GM23248 (cell line): ENCODE measurements at regions not wholly inside any gene's neighbourhood (a gene's known extent, or its start where the extent isn't known, plus 50 kb on each side); places are given as distances from the start of the nearest gene placed in this dataset.

Experiments
- DNase-seq: peaks from one replicate; pipeline ENCODE4 v3.0.0-alpha.2; 2015
- H2AFZ ChIP-seq: fragments of 200-600 bp; sonication (generic); 2 replicates; pipeline ENCODE4 v1.6.1; 2016; ENCODE audit warnings: antibody characterized with exemption
- H3F3A ChIP-seq: fragments of 200-600 bp; sonication (generic); 2 replicates; pipeline ENCODE4 v1.6.1; 2016; ENCODE audit warnings: mild to moderate bottlenecking, antibody characterized with exemption, mixed run types; ENCODE audit not compliant: insufficient read depth
- H3K27ac ChIP-seq: fragments of 200-600 bp; sonication (generic); 2 replicates; pipeline ENCODE4 v1.5.1; 2016; ENCODE audit warnings: mild to moderate bottlenecking
- H3K27me3 ChIP-seq: fragments of 200-600 bp; sonication (generic); replicated peaks from 2 replicates; pipeline ENCODE4 v1.6.1; 2016; ENCODE audit warnings: mild to moderate bottlenecking; ENCODE audit not compliant: insufficient read depth
- H3K36me3 ChIP-seq: fragments of 200-600 bp; sonication (generic); 2 replicates; pipeline ENCODE4 v1.6.1; 2016; ENCODE audit warnings: low read depth, mild to moderate bottlenecking
- H3K4me1 ChIP-seq: fragments of 200-600 bp; sonication (generic); 2 replicates; pipeline ENCODE4 v1.6.1; 2016; ENCODE audit warnings: mild to moderate bottlenecking; ENCODE audit not compliant: insufficient read depth
- H3K4me2 ChIP-seq: fragments of 200-600 bp; sonication (generic); one replicate; pipeline ENCODE4 v1.6.1; 2016; ENCODE audit warnings: mild to moderate bottlenecking; ENCODE audit not compliant: unreplicated experiment
- H3K4me3 ChIP-seq: fragments of 200-600 bp; sonication (generic); 2 replicates; pipeline ENCODE4 v1.5.1; 2016; ENCODE audit warnings: mild to moderate bottlenecking
- H3K79me2 ChIP-seq: fragments of 200-600 bp; sonication (generic); 2 replicates; pipeline ENCODE4 v1.6.1; 2016; ENCODE audit warnings: mild to moderate bottlenecking; ENCODE audit not compliant: insufficient read depth
- H3K9ac ChIP-seq: fragments of 200-600 bp; sonication (generic); 2 replicates; pipeline ENCODE4 v1.6.1; 2016; ENCODE audit warnings: mild to moderate bottlenecking
- H3K9me2 ChIP-seq: fragments of 200-600 bp; sonication (generic); 2 replicates; pipeline ENCODE4 v1.6.1; 2016; ENCODE audit warnings: mixed run types, mild to moderate bottlenecking, moderate library complexity; ENCODE audit not compliant: insufficient read depth
- H3K9me3 ChIP-seq: fragments of 200-600 bp; sonication (generic); one replicate; pipeline ENCODE4 v1.6.1; 2017; ENCODE audit warnings: low read depth
- H4K20me1 ChIP-seq: fragments of 200-600 bp; sonication (generic); 2 replicates; pipeline ENCODE4 v1.6.0; 2016; ENCODE audit not compliant: insufficient read depth
- EZH2 ChIP-seq: fragments of 200-600 bp; sonication (generic); IDR thresholded peaks from 2 replicates; pipeline ENCODE4 v1.6.1; 2018; ENCODE audit warnings: antibody characterized with exemption, mild to moderate bottlenecking; ENCODE audit not compliant: insufficient read depth, poor library complexity, severe bottlenecking
- EZH2phosphoT487 ChIP-seq: fragments of 200-600 bp; sonication (generic); IDR thresholded peaks from 2 replicates; pipeline ENCODE4 v1.6.1; 2018; ENCODE audit warnings: antibody characterized with exemption, moderate library complexity, mild to moderate bottlenecking, low read depth; ENCODE audit not compliant: insufficient read depth
- WGBS, 2 experiments: methylation state at CpG; one replicate each; pipeline ENCODE4 v1.1.6; 2015 to 2017; ENCODE audit warnings: low lambda C conversion rate in 2 of 2, low coverage in 1 of 2; ENCODE audit errors: missing lambda C conversion rate in 2 of 2; 5-methylcytosine and 5-hydroxymethylcytosine counted together
- in situ Hi-C: fragments of 300-500 bp; cut with MboI; formaldehyde crosslinking; loops from 2 replicates; pipeline ENCODE4 v1.15.0; 2020

GRCh38 chr13:53167561-53167960 is 138.9 kb downstream of the OLFM4 start:
- H3K4me1 ChIP-seq: no peaks in the 10 kb centered on the region
- no peaks in the 10 kb centered on the region for H3K27me3 ChIP-seq
- no peaks in the 10 kb centered on the region for H3K79me2 ChIP-seq
- H4K20me1 ChIP-seq: no peaks in the 10 kb centered on the region
- no peaks in the 10 kb centered on the region for H3K9me2 ChIP-seq
- no peaks in the 10 kb centered on the region for H3K9me3 ChIP-seq
- DNase-seq: no peak
- no peak overlapping the region for H3K4me3 ChIP-seq
- in situ Hi-C loops: no loop called here
- no peaks in the 10 kb centered on the region for H3F3A ChIP-seq
- TF ChIP-seq EZH2phosphoT487 (no peak), EZH2 (no peak)
- H3K9ac ChIP-seq: no peak overlapping the region
- no peak overlapping the region for H3K4me2 ChIP-seq
- no peak overlapping the region for H3K27ac ChIP-seq
- WGBS, 2 experiments: 0% methylated on average over 3 of the region's 3 CpGs
- no peak overlapping the region for H2AFZ ChIP-seq
- H3K36me3 ChIP-seq: no peaks in the 10 kb centered on the region

- H3K27me3 ChIP-seq: no peaks in the 10 kb centered on the region
- H3K9ac ChIP-seq: no peak overlapping the region
- no peak overlapping the region for H3K4me2 ChIP-seq
- H3F3A ChIP-seq: no peaks in the 10 kb centered on the region
- no peaks in the 10 kb centered on the region for H3K9me3 ChIP-seq
- H3K27ac ChIP-seq: no peak overlapping the region
- no peaks in the 10 kb centered on the region for H3K4me1 ChIP-seq
- no peaks in the 10 kb centered on the region for H3K9me2 ChIP-seq
- in situ Hi-C loops: no loop called here
- no peaks in the 10 kb centered on the region for H4K20me1 ChIP-seq
- no peak overlapping the region for H3K4me3 ChIP-seq
- WGBS, 2 experiments: 18 to 27% methylated on average over 1 of the region's 1 CpG
- no peak for DNase-seq
- no peak overlapping the region for H2AFZ ChIP-seq
- H3K79me2 ChIP-seq: no peaks in the 10 kb centered on the region
- TF ChIP-seq EZH2phosphoT487 (no peak), EZH2 (no peak)
- no peaks in the 10 kb centered on the region for H3K36me3 ChIP-seq
Observed at GRCh38 chr13:53170910-53171309, 142.3 kb downstream of the OLFM4 start.

- Histone ChIP-seq H4K20me1 (no peaks in the 10 kb centered on the region), H3K36me3 (no peaks in the 10 kb centered on the region), H3K4me3 (no peak overlapping the region), H3K27me3 (no peaks in the 10 kb centered on the region), H3K4me2 (no peak overlapping the region), H2AFZ (no peak overlapping the region), H3K9ac (no peak overlapping the region), H3F3A (no peaks in the 10 kb centered on the region), H3K9me2 (no peaks in the 10 kb centered on the region), H3K4me1 (no peaks in the 10 kb centered on the region), H3K27ac (no peak overlapping the region), H3K9me3 (peaks cover 3% of the 10 kb centered on the region), H3K79me2 (no peaks in the 10 kb centered on the region)
- WGBS, 2 experiments: 16 to 29% methylated on average over 2 of the region's 2 CpGs
- no peak for DNase-seq
- TF ChIP-seq EZH2 (no peak), EZH2phosphoT487 (no peak)
- in situ Hi-C loops: no loop called here
Observed at GRCh38 chr13:53174545-53174944, 145.9 kb downstream of the OLFM4 start.

GRCh38 chr13:53180684-53181083 is 152.1 kb downstream of the OLFM4 start:
- H3K79me2 ChIP-seq: no peaks in the 10 kb centered on the region
- H2AFZ ChIP-seq: no peak overlapping the region
- H3F3A ChIP-seq: no peaks in the 10 kb centered on the region
- in situ Hi-C loops: no loop called here
- H3K27ac ChIP-seq: no peak overlapping the region
- no peaks in the 10 kb centered on the region for H3K36me3 ChIP-seq
- no peaks in the 10 kb centered on the region for H3K4me1 ChIP-seq
- TF ChIP-seq EZH2phosphoT487: no peak
- no peak for TF ChIP-seq EZH2
- H3K4me3 ChIP-seq: no peak overlapping the region
- no peaks in the 10 kb centered on the region for H4K20me1 ChIP-seq
- no peak overlapping the region for H3K4me2 ChIP-seq
- no peaks in the 10 kb centered on the region for H3K27me3 ChIP-seq
- no peak overlapping the region for H3K9ac ChIP-seq
- H3K9me3 ChIP-seq: peaks cover 3% of the 10 kb centered on the region
- no peak for DNase-seq
- H3K9me2 ChIP-seq: no peaks in the 10 kb centered on the region

GRCh38 chr13:53182724-53183123 is 154.1 kb downstream of the OLFM4 start:
- no peaks in the 10 kb centered on the region for H3K9me2 ChIP-seq
- 22 to 26% methylated on average over 3 of the region's 3 CpGs for WGBS, 2 experiments
- no peak overlapping the region for H3K27ac ChIP-seq
- no peak for TF ChIP-seq EZH2
- TF ChIP-seq EZH2phosphoT487: no peak
- H3K4me2 ChIP-seq: no peak overlapping the region
- no peaks in the 10 kb centered on the region for H3F3A ChIP-seq
- H3K4me1 ChIP-seq: no peaks in the 10 kb centered on the region
- H3K9ac ChIP-seq: no peak overlapping the region
- H3K36me3 ChIP-seq: no peaks in the 10 kb centered on the region
- H3K27me3 ChIP-seq: no peaks in the 10 kb centered on the region
- DNase-seq: no peak
- H4K20me1 ChIP-seq: no peaks in the 10 kb centered on the region
- no peak overlapping the region for H2AFZ ChIP-seq
- H3K79me2 ChIP-seq: no peaks in the 10 kb centered on the region
- in situ Hi-C loops: no loop called here
- no peak overlapping the region for H3K4me3 ChIP-seq
- peaks cover 3% of the 10 kb centered on the region for H3K9me3 ChIP-seq
